OCI-LY7 (cell line): ENCODE measurements at regions not wholly inside any gene's neighbourhood (a gene's known extent, or its start where the extent isn't known, plus 50 kb on each side); places are given as distances from the start of the nearest gene placed in this dataset.

Experiments
- BruUV-seq: library from RNA; stranded (reverse); fragments of 400-500 nt; replicated peaks from 2 replicates; lab custom pipeline; 2021; lab: Mats Ljungman, UMichigan
- CTCF ChIA-PET: fragments of 300-600 bp; sonication (Branson Sonifier 250); formaldehyde crosslinking; loops from one replicate; lab custom pipeline; 2022; ENCODE audit warnings: antibody characterized with exemption; ENCODE audit not compliant: unreplicated experiment; lab: Charles Lee
- POLR2A ChIA-PET: fragments of 300-600 bp; sonication (Branson Sonifier 250); formaldehyde crosslinking; loops from one replicate; lab custom pipeline; 2022; ENCODE audit warnings: antibody characterized with exemption; lab: Charles Lee
- DNase-seq: peaks from one replicate; pipeline ENCODE4 v3.0.0-alpha.2; 2015; ENCODE audit warnings: low spot score
- H2AFZ ChIP-seq: fragments of 200-600 bp; sonication (generic), shearing (Covaris generic); 2 replicates; pipeline ENCODE4 v1.6.1; 2014; ENCODE audit warnings: mild to moderate bottlenecking, antibody characterized with exemption, low read length, moderate library complexity
- H3K27ac ChIP-seq: fragments of 200-600 bp; sonication (generic); 2 replicates; pipeline ENCODE4 v1.5.1; 2014; ENCODE audit warnings: mixed run types, low read depth, mild to moderate bottlenecking, moderate library complexity, low read length, inconsistent platforms; ENCODE audit not compliant: poor library complexity, severe bottlenecking
- H3K36me3 ChIP-seq: fragments of 200-600 bp; sonication (generic); 2 replicates; pipeline ENCODE4 v1.6.1; 2014; ENCODE audit warnings: mild to moderate bottlenecking, antibody characterized with exemption, low read length, moderate library complexity, mixed read lengths; ENCODE audit not compliant: insufficient read depth
- H3K4me1 ChIP-seq: fragments of 200-600 bp; sonication (generic); 2 replicates; pipeline ENCODE4 v1.5.1; 2014; ENCODE audit warnings: mild to moderate bottlenecking, low read length; ENCODE audit not compliant: insufficient read depth, poor library complexity, severe bottlenecking
- H3K4me2 ChIP-seq: fragments of 200-600 bp; sonication (generic); 2 replicates; pipeline ENCODE4 v1.6.1; 2014; ENCODE audit warnings: mild to moderate bottlenecking, low read length
- H3K4me3 ChIP-seq: fragments of 200-600 bp; sonication (generic); 2 replicates; pipeline ENCODE4 v1.5.1; 2014; ENCODE audit warnings: mild to moderate bottlenecking, low read depth, low read length; ENCODE audit not compliant: poor library complexity, severe bottlenecking
- H3K79me2 ChIP-seq: fragments of 200-600 bp; sonication (generic); 2 replicates; pipeline ENCODE4 v1.6.1; 2016; ENCODE audit warnings: low read depth, mild to moderate bottlenecking, low read length, moderate library complexity, mixed read lengths; ENCODE audit not compliant: insufficient read depth
- H3K9me2 ChIP-seq: fragments of 200-600 bp; sonication (generic); 2 replicates; pipeline ENCODE4 v1.6.1; 2016; ENCODE audit warnings: mild to moderate bottlenecking, low read length, mixed read lengths; ENCODE audit not compliant: insufficient read depth
- H3K9me3 ChIP-seq: fragments of 200-600 bp; sonication (generic); 2 replicates; pipeline ENCODE4 v1.6.1; 2014; ENCODE audit warnings: mild to moderate bottlenecking, mixed run types, low read length, mixed read lengths
- H4K20me1 ChIP-seq: fragments of 200-600 bp; sonication (generic); 2 replicates; pipeline ENCODE4 v1.6.1; 2014; ENCODE audit warnings: mild to moderate bottlenecking, antibody characterized with exemption, low read length, moderate library complexity, mixed read lengths; ENCODE audit not compliant: insufficient read depth
- CTCF ChIP-seq: fragments of 200-600 bp; sonication (generic); conservative IDR thresholded peaks from 2 replicates; pipeline ENCODE4 v1.5.1; 2014; ENCODE audit warnings: mild to moderate bottlenecking, antibody characterized with exemption, low read length, moderate library complexity, mixed read lengths
- EZH2phosphoT487 ChIP-seq: fragments of 200-600 bp; sonication (generic); IDR thresholded peaks from 2 replicates; pipeline ENCODE4 v1.6.1; 2018; ENCODE audit warnings: low read depth, borderline replicate concordance, mild to moderate bottlenecking, mixed run types, antibody characterized with exemption, low read length, moderate library complexity, mixed read lengths
- intact Hi-C: fragments of 100-400 bp; cut with micrococcal nuclease; formaldehyde crosslinking; loops from one replicate; pipeline ENCODE4 v1.10.0; 2022; ENCODE audit not compliant: unreplicated experiment

GRCh38 chr2:173583196-173583595, 228.5 kb downstream of the CDCA7 start:
- Histone ChIP-seq H4K20me1 (no peaks in the 10 kb centered on the region), H3K4me3 (no peak overlapping the region), H3K9me3 (no peaks in the 10 kb centered on the region), H3K79me2 (no peaks in the 10 kb centered on the region), H3K4me1 (no peaks in the 10 kb centered on the region), H3K4me2 (no peak overlapping the region), H3K36me3 (no peaks in the 10 kb centered on the region), H3K27ac (no peak overlapping the region), H2AFZ (no peak overlapping the region), H3K9me2 (no peaks in the 10 kb centered on the region)
- CTCF ChIA-PET = no interaction called here
- intact Hi-C loops = no loop called here
- DNase-seq = no peak
- POLR2A ChIA-PET = interaction anchor here (0.6 kb wide), 1 partner anchor 167 kb away, joined by 3 read pairs; no protein-coding TSS in a partner anchor
- no TSS peak for BruUV-seq
- no peak for TF ChIP-seq EZH2phosphoT487

- no peaks in the 10 kb centered on the region for H3K9me3 ChIP-seq
- H3K4me2 ChIP-seq = no peak overlapping the region
- no peak overlapping the region for H3K27ac ChIP-seq
- H3K4me3 ChIP-seq = no peak overlapping the region
- no peaks in the 10 kb centered on the region for H3K79me2 ChIP-seq
- no peaks in the 10 kb centered on the region for H3K9me2 ChIP-seq
- BruUV-seq = no TSS peak
- no peak for DNase-seq
- H4K20me1 ChIP-seq = no peaks in the 10 kb centered on the region
- TF ChIP-seq CTCF (no peak), EZH2phosphoT487 (no peak)
- POLR2A ChIA-PET = no interaction called here
- CTCF ChIA-PET = no interaction called here
- no peaks in the 10 kb centered on the region for H3K36me3 ChIP-seq
- H3K4me1 ChIP-seq = no peaks in the 10 kb centered on the region
- intact Hi-C loops = no loop called here
- no peak overlapping the region for H2AFZ ChIP-seq
These were observed 229.3 kb downstream of the CDCA7 start for GRCh38 chr2:173584000-173584399.

- DNase-seq = no peak
- H3K4me2 ChIP-seq = no peak overlapping the region
- H3K79me2 ChIP-seq = no peaks in the 10 kb centered on the region
- no peaks in the 10 kb centered on the region for H3K9me2 ChIP-seq
- ChIA-PET POLR2A (no interaction called here), CTCF (no interaction called here)
- H2AFZ ChIP-seq = no peak overlapping the region
- no peaks in the 10 kb centered on the region for H3K9me3 ChIP-seq
- H3K36me3 ChIP-seq = no peaks in the 10 kb centered on the region
- no peak overlapping the region for H3K4me3 ChIP-seq
- no peak for TF ChIP-seq CTCF
- TF ChIP-seq EZH2phosphoT487 = no peak
- no peaks in the 10 kb centered on the region for H4K20me1 ChIP-seq
- H3K27ac ChIP-seq = no peak overlapping the region
- H3K4me1 ChIP-seq = no peaks in the 10 kb centered on the region
- intact Hi-C loops = no loop called here
- no TSS peak for BruUV-seq
These were observed 230.2 kb downstream of the CDCA7 start for GRCh38 chr2:173584676-173585458.
